ENCODE measurements at regions not wholly inside any gene's neighbourhood (a gene's known extent, or its start where the extent isn't known, plus 50 kb on each side); places are given as distances from the start of the nearest gene placed in this dataset.

DNA sequence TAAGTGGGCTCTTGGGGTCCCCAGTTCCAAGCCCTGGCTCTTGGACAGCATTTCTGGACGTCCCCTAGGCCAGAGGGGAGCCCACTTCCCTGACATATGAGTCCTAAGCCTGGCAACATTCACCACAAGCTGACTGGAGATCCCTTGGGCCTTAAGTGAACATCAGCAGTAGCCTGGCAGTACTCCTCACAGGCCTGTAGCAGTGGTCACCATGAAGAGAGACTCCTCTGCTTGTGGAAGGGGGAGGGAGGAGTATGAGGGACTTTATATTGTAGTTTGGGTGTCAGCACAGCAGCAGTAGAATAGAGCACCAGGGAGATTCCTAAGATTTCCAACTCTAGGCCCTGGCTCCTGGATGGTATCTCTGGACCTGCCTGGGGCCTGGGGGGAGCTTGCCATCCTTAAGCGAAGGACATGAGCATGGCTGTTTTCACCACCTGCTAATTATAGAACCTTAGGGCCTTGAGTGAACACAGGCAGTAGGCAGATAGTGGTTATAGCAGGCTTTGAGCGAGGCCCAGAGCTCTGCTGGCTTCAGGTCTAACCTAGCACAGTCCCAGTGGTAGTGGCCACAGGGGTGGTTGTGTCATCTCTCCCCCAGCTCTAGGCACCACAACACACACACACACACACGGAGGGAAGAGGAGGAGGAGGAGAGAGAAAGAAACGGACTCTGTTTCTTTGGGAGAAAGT, 71.4 kb upstream of the APOBEC4 start:
- TF ChIP-seq, protein P1, sequence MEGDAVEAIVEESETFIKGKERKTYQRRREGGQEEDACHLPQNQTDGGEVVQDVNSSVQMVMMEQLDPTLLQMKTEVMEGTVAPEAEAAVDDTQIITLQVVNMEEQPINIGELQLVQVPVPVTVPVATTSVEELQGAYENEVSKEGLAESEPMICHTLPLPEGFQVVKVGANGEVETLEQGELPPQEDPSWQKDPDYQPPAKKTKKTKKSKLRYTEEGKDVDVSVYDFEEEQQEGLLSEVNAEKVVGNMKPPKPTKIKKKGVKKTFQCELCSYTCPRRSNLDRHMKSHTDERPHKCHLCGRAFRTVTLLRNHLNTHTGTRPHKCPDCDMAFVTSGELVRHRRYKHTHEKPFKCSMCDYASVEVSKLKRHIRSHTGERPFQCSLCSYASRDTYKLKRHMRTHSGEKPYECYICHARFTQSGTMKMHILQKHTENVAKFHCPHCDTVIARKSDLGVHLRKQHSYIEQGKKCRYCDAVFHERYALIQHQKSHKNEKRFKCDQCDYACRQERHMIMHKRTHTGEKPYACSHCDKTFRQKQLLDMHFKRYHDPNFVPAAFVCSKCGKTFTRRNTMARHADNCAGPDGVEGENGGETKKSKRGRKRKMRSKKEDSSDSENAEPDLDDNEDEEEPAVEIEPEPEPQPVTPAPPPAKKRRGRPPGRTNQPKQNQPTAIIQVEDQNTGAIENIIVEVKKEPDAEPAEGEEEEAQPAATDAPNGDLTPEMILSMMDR (IDR thresholded peaks at IDR 0.05) = no peak
- TF ChIP-seq POLR2A (IDR thresholded peaks at IDR 0.05) = no peak
